PC-3 (cell line): ENCODE measurements at regions not wholly inside any gene's neighbourhood (a gene's known extent, or its start where the extent isn't known, plus 50 kb on each side); places are given as distances from the start of the nearest gene placed in this dataset.

ENCODE experiments used
- ATAC-seq: fragments of 200-7000 bp; cut with Tn5 transposase; 2 replicates; pipeline ENCODE4 v1.9.1; 2020; ENCODE audit warnings: mild to moderate bottlenecking, moderate library complexity
- BruUV-seq: library from RNA; stranded (reverse); fragments of 400-500 nt; replicated peaks from 2 replicates; lab custom pipeline; 2021; lab: Mats Ljungman, UMichigan
- CTCF ChIA-PET: fragments of 300-600 bp; sonication (Branson Sonifier 250); formaldehyde crosslinking; loops from one replicate; lab custom pipeline; 2022; ENCODE audit warnings: antibody characterized with exemption; lab: Charles Lee
- POLR2A ChIA-PET: fragments of 300-600 bp; sonication (Branson Sonifier 250); formaldehyde crosslinking; loops from one replicate; lab custom pipeline; 2022; ENCODE audit warnings: antibody characterized with exemption; ENCODE audit not compliant: unreplicated experiment; lab: Charles Lee
- DNase-seq: peaks from one replicate; pipeline ENCODE4 v3.0.0-alpha.2; 2015
- H2AFZ ChIP-seq: fragments of 300-600 bp; sonication (generic); 2 replicates; pipeline ENCODE4 v1.6.0; 2016; ENCODE audit warnings: antibody characterized with exemption, low read length
- H3F3A ChIP-seq: fragments of 300-600 bp; sonication (generic); one replicate; pipeline ENCODE4 v1.6.0; 2017; ENCODE audit warnings: antibody characterized with exemption, low read length, control low read depth, mild to moderate bottlenecking; ENCODE audit not compliant: unreplicated experiment
- H3K27ac ChIP-seq: fragments of 300-600 bp; sonication (generic); 2 replicates; pipeline ENCODE4 v1.5.1; 2016; ENCODE audit warnings: mild to moderate bottlenecking, low read length
- H3K27me3 ChIP-seq: fragments of 300-600 bp; sonication (generic); 2 replicates; pipeline ENCODE4 v1.6.1; 2016; ENCODE audit warnings: low read length, mixed read lengths
- H3K36me3 ChIP-seq: fragments of 300-600 bp; sonication (generic); 2 replicates; pipeline ENCODE4 v1.6.1; 2016; ENCODE audit warnings: low read depth, mixed run types, low read length, mixed read lengths
- H3K4me1 ChIP-seq: fragments of 300-600 bp; sonication (generic); 2 replicates; pipeline ENCODE4 v1.5.1; 2016; ENCODE audit warnings: low read length; ENCODE audit not compliant: insufficient read depth
- H3K4me2 ChIP-seq: fragments of 300-600 bp; sonication (generic); 2 replicates; pipeline ENCODE4 v1.6.0; 2016; ENCODE audit warnings: low read length
- H3K4me3 ChIP-seq: fragments of 300-600 bp; sonication (generic); 2 replicates; pipeline ENCODE4 v1.5.1; 2016; ENCODE audit warnings: mild to moderate bottlenecking, low read length, mixed read lengths
- H3K79me2 ChIP-seq: fragments of 300-600 bp; sonication (generic); 2 replicates; pipeline ENCODE4 v1.6.1; 2017; ENCODE audit warnings: low read length, mixed read lengths
- H3K9ac ChIP-seq: fragments of 300-600 bp; sonication (generic); 2 replicates; pipeline ENCODE4 v1.6.0; 2016; ENCODE audit warnings: mild to moderate bottlenecking, low read length
- H3K9me2 ChIP-seq: fragments of 300-600 bp; sonication (generic); replicated peaks from 2 replicates; pipeline ENCODE4 v1.6.1; 2016; ENCODE audit warnings: mixed run types, low read length, mixed read lengths
- H3K9me3 ChIP-seq: fragments of 300-600 bp; sonication (generic); 2 replicates; pipeline ENCODE4 v1.6.1; 2016; ENCODE audit warnings: low read length, mixed read lengths
- H4K20me1 ChIP-seq: fragments of 300-600 bp; sonication (generic); 2 replicates; pipeline ENCODE4 v1.6.1; 2016; ENCODE audit warnings: low read length, mixed read lengths
- CTCF ChIP-seq: fragments of 300-600 bp; sonication (generic); conservative IDR thresholded peaks from 2 replicates; pipeline ENCODE4 v1.5.1; 2017; ENCODE audit warnings: antibody characterized with exemption, low read depth, mild to moderate bottlenecking, low read length
- EZH2 ChIP-seq: fragments of 300-600 bp; sonication (generic); IDR thresholded peaks from one replicate; pipeline ENCODE4 v1.6.1; 2017; ENCODE audit warnings: antibody characterized with exemption, mild to moderate bottlenecking, low read length; ENCODE audit not compliant: unreplicated experiment
- EZH2phosphoT487 ChIP-seq: fragments of 300-600 bp; sonication (generic); IDR thresholded peaks from 2 replicates; pipeline ENCODE4 v1.6.1; 2018; ENCODE audit warnings: mild to moderate bottlenecking, antibody characterized with exemption, low read length, borderline replicate concordance
- intact Hi-C: fragments of 100-400 bp; cut with micrococcal nuclease; formaldehyde crosslinking; loops from 2 replicates; pipeline ENCODE4 v1.9.0; 2023

GRCh38 chr17:33370401-33370800 lies 77.3 kb upstream of the ASIC2 start:
- Histone ChIP-seq H3K4me2 (no peak overlapping the region), H3K36me3 (no peaks in the 10 kb centered on the region), H3K27me3 (peaks cover 3% of the 10 kb centered on the region; the same call in 1 of the 2 replicates), H3K4me1 (no peaks in the 10 kb centered on the region), H2AFZ (no peak overlapping the region), H3F3A (no peaks in the 10 kb centered on the region), H3K9me2 (no peaks in the 10 kb centered on the region), H4K20me1 (no peaks in the 10 kb centered on the region), H3K4me3 (no peak overlapping the region), H3K79me2 (no peaks in the 10 kb centered on the region), H3K27ac (no peak overlapping the region), H3K9me3 (no peaks in the 10 kb centered on the region), H3K9ac (no peak overlapping the region)
- intact Hi-C loops: no loop called here
- DNase-seq: no peak
- no peak for ATAC-seq
- CTCF ChIA-PET: no interaction called here
- no peak for TF ChIP-seq EZH2phosphoT487
- no peak for TF ChIP-seq CTCF
- TF ChIP-seq EZH2: no peak
- BruUV-seq: no TSS peak
- POLR2A ChIA-PET: no interaction called here

GRCh38 chr17:33371377-33371776 lies 78.3 kb upstream of the ASIC2 start:
- Histone ChIP-seq H3K9me3 (no peaks in the 10 kb centered on the region), H4K20me1 (no peaks in the 10 kb centered on the region), H2AFZ (no peak overlapping the region), H3K4me2 (no peak overlapping the region), H3K9ac (no peak overlapping the region), H3K36me3 (no peaks in the 10 kb centered on the region), H3K79me2 (no peaks in the 10 kb centered on the region), H3K9me2 (no peaks in the 10 kb centered on the region), H3K4me1 (no peaks in the 10 kb centered on the region), H3K27ac (no peak overlapping the region), H3K4me3 (no peak overlapping the region), H3F3A (no peaks in the 10 kb centered on the region), H3K27me3 (peaks cover 3% of the 10 kb centered on the region; the same call in 1 of the 2 replicates)
- ChIA-PET CTCF (no interaction called here), POLR2A (no interaction called here)
- no peak for ATAC-seq
- intact Hi-C loops: no loop called here
- no TSS peak for BruUV-seq
- no peak for TF ChIP-seq EZH2
- no peak for TF ChIP-seq EZH2phosphoT487
- no peak for TF ChIP-seq CTCF
- DNase-seq: no peak

- H4K20me1 ChIP-seq: no peaks in the 10 kb centered on the region
- ChIA-PET POLR2A (no interaction called here), CTCF (no interaction called here)
- BruUV-seq: no TSS peak
- H3K9ac ChIP-seq: no peak overlapping the region
- intact Hi-C loops: no loop called here
- TF ChIP-seq EZH2phosphoT487 (no peak), CTCF (no peak), EZH2 (no peak)
- H3K4me1 ChIP-seq: no peaks in the 10 kb centered on the region
- H3K27me3 ChIP-seq: peaks cover 3% of the 10 kb centered on the region; the same call in 1 of the 2 replicates
- no peaks in the 10 kb centered on the region for H3F3A ChIP-seq
- no peak overlapping the region for H3K27ac ChIP-seq
- no peaks in the 10 kb centered on the region for H3K9me2 ChIP-seq
- H3K79me2 ChIP-seq: no peaks in the 10 kb centered on the region
- no peak overlapping the region for H2AFZ ChIP-seq
- no peaks in the 10 kb centered on the region for H3K36me3 ChIP-seq
- H3K4me3 ChIP-seq: no peak overlapping the region
- ATAC-seq (no peak), DNase-seq (no peak)
- H3K4me2 ChIP-seq: no peak overlapping the region
- no peaks in the 10 kb centered on the region for H3K9me3 ChIP-seq
These were observed 80.2 kb upstream of the ASIC2 start for GRCh38 chr17:33373273-33373672.
